Activated naive CD8-positive, alpha-beta T cell (primary cell): ENCODE measurements at regions not wholly inside any gene's neighbourhood (a gene's known extent, or its start where the extent isn't known, plus 50 kb on each side); places are given as distances from the start of the nearest gene placed in this dataset.
A peak's percentile ranks its signal among the peaks of the same experiment; 100 is the strongest.
"Not testable (repeated sequence)": the region's sequence is repeated elsewhere in the genome, so short reads cannot be mapped to it uniquely, and the experiment has no call there.

ENCODE experiments used
- H3K27ac Mint-ChIP-seq: one replicate; pipeline ENCODE4 v1.8.0; 2021; ENCODE audit warnings: mixed read lengths
- H3K27me3 Mint-ChIP-seq: one replicate; pipeline ENCODE4 v1.8.0; 2021; ENCODE audit warnings: mixed read lengths
- H3K36me3 Mint-ChIP-seq: one replicate; pipeline ENCODE4 v1.8.0; 2021; ENCODE audit warnings: mixed read lengths
- H3K4me1 Mint-ChIP-seq: one replicate; pipeline ENCODE4 v1.8.0; 2021; ENCODE audit warnings: low read depth, mixed read lengths
- H3K4me3 Mint-ChIP-seq: one replicate; pipeline ENCODE4 v1.8.0; 2021; ENCODE audit warnings: mild to moderate bottlenecking, mixed read lengths
- H3K9me3 Mint-ChIP-seq: one replicate; pipeline ENCODE4 v1.8.0; 2021; ENCODE audit warnings: low read depth, mixed read lengths

DNA sequence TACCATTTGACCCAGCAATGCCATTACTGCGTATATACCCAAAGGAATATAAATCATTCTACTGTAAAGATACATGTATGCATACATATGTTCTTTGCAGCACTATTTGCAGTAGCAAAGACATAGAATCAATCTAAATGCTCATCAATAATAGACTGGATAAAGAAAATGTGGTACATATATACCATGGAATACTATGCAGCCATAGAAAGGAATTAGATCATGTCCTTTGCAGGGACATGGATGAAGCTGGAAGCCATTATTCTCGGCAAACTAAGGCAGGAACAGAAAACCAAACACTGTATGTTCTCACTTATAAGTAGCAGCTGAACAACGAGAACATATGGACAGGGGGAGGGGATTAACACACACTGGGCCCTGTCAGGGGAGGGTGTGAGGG is 54.8 kb upstream of the ZNF30 start:
- H3K27me3 Mint-ChIP-seq, H3K4me3 Mint-ChIP-seq, H3K27ac Mint-ChIP-seq: not testable (repeated sequence)

DNA sequence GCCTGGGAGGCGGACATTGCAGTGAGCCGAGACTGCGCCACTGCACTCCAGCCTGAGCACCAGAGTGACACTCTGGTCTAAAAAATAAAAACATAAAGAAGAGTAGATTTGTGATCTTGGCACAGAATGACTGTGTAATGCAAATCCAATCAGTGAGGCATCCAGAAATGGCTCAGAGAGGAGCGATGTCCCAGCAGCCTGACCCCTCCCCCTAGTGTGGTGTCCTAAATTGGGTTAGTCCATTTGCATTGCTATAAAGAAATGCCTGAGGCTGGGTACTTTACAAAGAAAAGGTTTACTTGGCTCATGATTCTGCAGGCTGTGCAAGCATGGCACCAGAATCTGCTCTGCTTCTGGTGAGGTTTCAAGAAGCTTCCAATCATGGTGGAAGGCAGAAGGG is 59.1 kb upstream of the ZNF30 start:
- H3K4me1 Mint-ChIP-seq = no peaks in the 10 kb centered on the region
- H3K36me3 Mint-ChIP-seq = peaks cover 3% of the 10 kb centered on the region
- H3K27ac Mint-ChIP-seq = no peak overlapping the region
- no peak overlapping the region for H3K4me3 Mint-ChIP-seq
- no peaks in the 10 kb centered on the region for H3K9me3 Mint-ChIP-seq
- H3K27me3 Mint-ChIP-seq = no peaks in the 10 kb centered on the region

More for the DNA sequence above, 54.8 kb upstream of the ZNF30 start:
- H3K9me3 Mint-ChIP-seq, H3K36me3 Mint-ChIP-seq, H3K4me1 Mint-ChIP-seq: not testable (repeated sequence)

DNA sequence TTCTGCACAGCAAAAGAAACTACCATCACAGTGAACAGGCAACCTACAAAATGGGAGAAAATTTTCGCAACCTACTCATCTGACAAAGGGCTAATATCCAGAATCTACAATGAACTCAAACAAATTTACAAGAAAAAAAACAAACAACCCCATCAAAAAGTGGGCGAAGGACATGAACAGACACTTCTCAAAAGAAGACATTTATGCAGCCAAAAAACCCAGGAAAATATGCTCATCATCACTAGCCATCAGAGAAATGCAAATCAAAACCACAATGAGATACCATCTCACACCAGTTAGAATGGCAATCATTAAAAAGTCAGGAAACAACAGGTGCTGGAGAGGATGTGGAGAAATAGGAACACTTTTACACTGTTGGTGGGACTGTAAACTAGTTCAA is 61.5 kb upstream of the ZNF30 start:
- H3K36me3 Mint-ChIP-seq, H3K4me3 Mint-ChIP-seq, H3K27ac Mint-ChIP-seq, H3K9me3 Mint-ChIP-seq, H3K27me3 Mint-ChIP-seq, H3K4me1 Mint-ChIP-seq: not testable (repeated sequence)

DNA sequence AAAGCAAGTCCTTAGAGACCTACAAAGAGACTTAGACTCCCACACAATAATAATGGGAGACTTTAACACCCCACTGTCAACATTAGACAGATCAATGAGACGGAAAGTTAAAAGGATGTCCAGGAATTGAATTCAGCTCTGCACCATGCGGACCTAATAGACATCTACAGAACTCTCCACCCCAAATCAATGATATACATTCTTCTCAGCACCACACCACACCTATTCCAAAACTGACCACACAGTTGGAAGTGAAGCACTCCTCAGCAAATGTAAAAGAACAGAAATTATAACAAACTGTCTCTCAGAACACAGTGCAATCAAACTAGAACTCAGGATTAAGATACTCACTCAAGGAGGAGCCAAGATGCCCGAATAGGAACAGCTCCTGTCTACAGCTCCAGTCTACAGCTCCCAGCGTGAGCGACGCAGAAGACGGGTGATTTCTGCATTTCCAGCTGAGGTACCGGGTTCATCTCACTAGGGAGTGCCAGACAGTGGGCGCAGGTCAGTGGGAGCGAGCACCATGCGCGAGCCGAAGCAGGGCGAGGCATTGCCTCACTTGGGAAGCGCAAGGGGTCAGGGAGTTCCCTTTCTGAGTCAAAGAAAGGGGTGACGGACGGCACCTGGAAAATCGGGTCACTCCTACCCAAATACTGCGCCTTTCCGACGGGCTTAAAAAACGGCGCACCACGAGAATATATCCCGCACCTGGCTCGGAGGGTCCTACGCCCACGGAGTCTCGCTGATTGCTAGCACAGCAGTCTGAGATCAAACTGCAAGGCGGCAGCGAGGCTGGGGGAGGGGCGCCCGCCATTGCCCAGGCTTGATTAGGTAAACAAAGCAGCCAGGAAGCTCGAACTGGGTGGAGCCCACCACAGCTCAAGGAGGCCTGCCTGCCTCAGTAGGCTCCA is 66.6 kb upstream of the ZNF30 start:
- Mint-ChIP-seq H3K4me1 (peaks cover 45% of the 10 kb centered on the region), H3K27ac (peak overlapping the region; percentile 94), H3K36me3 (peaks cover 14% of the 10 kb centered on the region), H3K4me3 (peak overlapping the region; percentile 94)
- H3K27me3 Mint-ChIP-seq, H3K9me3 Mint-ChIP-seq: not testable (repeated sequence)

DNA sequence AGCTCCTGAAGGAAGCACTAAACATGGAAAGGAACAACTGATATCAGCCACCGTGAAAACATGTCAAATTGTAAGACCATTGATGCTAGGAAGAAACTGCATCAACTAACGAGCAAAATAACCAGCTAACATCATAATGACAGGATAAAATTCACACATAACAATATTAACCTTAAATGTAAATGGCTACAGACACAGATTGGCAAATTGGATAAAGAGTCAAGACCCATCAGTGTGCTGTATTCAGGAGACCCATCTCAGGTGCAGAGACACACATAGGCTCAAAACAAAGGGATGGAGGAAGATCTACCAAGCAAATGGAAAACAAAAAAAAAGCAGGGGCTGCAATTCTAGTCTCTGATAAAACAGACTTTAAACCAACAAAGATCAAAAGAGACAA is 67.4 kb upstream of the ZNF30 start:
- H3K4me1 Mint-ChIP-seq = peaks cover 45% of the 10 kb centered on the region
- H3K9me3 Mint-ChIP-seq, H3K27me3 Mint-ChIP-seq: not testable (repeated sequence)
- H3K4me3 Mint-ChIP-seq = peak overlapping the region; percentile 94
- peaks cover 14% of the 10 kb centered on the region for H3K36me3 Mint-ChIP-seq
- H3K27ac Mint-ChIP-seq = peak overlapping the region; percentile 94

DNA sequence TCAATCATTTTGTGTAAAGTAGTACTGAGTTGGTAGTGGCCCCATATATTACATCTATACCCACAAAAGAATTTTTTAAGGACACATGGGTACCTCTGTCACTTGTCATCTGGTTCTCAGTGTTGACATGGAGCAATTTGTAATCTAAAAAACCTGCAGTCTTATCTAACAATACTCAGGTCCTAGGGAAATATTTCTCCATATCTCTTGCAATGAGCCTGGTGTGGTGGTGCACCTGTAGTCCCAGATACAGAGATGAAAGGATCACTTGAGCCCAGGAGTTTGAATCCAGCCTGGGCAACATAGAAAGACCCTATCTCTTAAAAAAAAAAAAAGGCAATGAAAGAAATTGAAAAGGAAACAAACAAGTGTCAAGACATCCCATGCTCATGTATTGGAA is 70.7 kb upstream of the ZNF30 start:
- peaks cover 19% of the 10 kb centered on the region for H3K36me3 Mint-ChIP-seq
- H3K27me3 Mint-ChIP-seq = no peaks in the 10 kb centered on the region
- H3K4me1 Mint-ChIP-seq = peaks cover 63% of the 10 kb centered on the region

DNA sequence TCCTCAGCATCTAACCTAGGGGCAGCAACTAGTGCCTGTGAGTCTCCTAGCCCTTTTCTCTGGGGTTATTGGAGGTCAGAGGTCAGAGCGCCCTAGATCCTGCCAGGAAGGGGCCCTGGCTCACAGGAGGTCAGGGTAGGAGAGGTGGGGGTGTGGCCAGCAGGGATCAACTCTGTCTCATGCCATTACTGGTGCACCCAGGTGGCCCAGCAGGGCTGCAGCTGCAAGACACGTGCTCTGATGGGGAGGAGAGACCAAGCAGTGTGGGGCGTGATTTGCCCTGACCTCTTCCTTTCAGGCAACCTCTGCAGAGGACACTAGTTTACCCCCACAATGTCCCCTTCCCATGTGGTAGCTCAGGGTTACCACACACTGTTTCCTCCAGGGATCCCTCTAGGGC is 73.3 kb upstream of the ZNF30 start:
- Mint-ChIP-seq H3K4me1 (peaks cover 50% of the 10 kb centered on the region), H3K36me3 (peaks cover 26% of the 10 kb centered on the region), H3K4me3 (no peak overlapping the region), H3K9me3 (no peaks in the 10 kb centered on the region), H3K27ac (no peak overlapping the region), H3K27me3 (no peaks in the 10 kb centered on the region)

More for the DNA sequence above, 70.7 kb upstream of the ZNF30 start:
- H3K9me3 Mint-ChIP-seq = no peaks in the 10 kb centered on the region
- H3K4me3 Mint-ChIP-seq = no peak overlapping the region
- no peak overlapping the region for H3K27ac Mint-ChIP-seq

DNA sequence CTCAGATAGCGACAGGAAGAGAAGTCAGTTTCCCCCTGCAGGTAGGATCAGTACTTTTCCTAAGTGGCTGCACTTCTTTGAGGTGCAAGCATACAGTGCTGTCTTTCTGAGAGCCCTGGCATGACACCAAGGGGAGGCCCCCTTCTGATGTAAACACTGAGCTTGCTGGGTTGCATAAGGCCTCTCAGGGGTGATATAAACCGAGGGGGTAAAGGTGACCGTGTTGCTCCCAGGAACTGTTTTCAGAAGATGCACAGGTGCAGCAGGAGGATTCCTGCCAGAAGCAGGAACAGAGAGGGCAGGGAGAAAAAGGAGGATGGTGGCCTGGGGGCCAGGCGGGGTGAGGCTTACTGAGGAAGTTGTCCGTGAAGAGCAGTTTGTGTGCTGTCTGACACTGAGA is 74.0 kb upstream of the ZNF30 start:
- H3K27ac Mint-ChIP-seq = no peak overlapping the region
- H3K4me1 Mint-ChIP-seq = peaks cover 44% of the 10 kb centered on the region
- no peaks in the 10 kb centered on the region for H3K27me3 Mint-ChIP-seq
- H3K4me3 Mint-ChIP-seq = no peak overlapping the region
- no peaks in the 10 kb centered on the region for H3K9me3 Mint-ChIP-seq
- H3K36me3 Mint-ChIP-seq = peaks cover 27% of the 10 kb centered on the region

DNA sequence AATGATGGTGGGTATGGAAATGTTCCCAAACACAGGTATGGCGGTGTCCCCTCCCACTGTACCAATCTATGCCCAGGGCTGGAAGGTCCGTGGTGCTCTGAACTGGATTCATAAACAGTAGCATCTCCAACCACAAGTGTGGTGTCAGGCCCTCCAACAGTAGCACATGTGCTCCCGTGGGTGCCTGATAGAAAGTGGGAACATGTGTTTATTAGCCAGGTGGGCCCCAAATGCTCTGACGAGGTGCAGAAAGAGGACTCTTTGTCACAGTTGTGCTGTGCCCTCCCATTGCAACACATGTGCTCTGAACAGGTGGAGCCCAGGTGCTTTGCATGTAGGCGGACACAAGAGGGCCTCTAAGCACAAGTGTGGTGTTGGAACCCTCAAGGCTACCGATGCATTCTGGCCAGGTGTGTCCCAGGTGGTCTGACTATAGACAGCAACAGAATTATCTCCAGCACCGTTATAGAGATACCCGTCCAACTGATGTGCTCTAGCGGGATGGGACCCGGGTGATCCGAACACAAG is 75.4 kb upstream of the ZNF30 start:
- no peaks in the 10 kb centered on the region for H3K9me3 Mint-ChIP-seq
- H3K4me1 Mint-ChIP-seq = peaks cover 35% of the 10 kb centered on the region
- H3K27ac Mint-ChIP-seq = no peak overlapping the region
- H3K36me3 Mint-ChIP-seq = peaks cover 27% of the 10 kb centered on the region
- H3K4me3 Mint-ChIP-seq = no peak overlapping the region
- H3K27me3 Mint-ChIP-seq = no peaks in the 10 kb centered on the region

DNA sequence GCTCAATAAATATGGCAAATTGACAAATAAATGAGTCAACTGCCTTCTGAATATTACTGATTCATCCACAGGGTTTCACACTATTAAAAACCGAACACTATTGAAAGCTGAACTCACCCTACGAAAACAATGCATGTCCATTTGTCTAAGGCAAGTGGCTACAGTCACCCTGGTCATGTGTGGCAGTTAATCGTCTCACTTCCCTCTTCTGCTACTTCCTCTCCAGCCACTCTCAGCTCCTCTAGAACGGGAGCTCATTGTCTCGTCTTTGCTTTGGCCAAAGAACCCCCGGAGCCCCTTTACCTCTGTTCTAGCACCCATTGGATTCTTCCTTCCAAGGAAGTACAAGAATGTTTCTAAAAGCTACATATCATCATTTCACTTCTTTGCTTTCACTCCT is 74.4 kb upstream of the ZNF599 start:
- Mint-ChIP-seq H3K27me3 (no peaks in the 10 kb centered on the region), H3K36me3 (peaks cover 16% of the 10 kb centered on the region), H3K4me1 (peaks cover 7% of the 10 kb centered on the region), H3K9me3 (no peaks in the 10 kb centered on the region), H3K27ac (no peak overlapping the region), H3K4me3 (no peak overlapping the region)

DNA sequence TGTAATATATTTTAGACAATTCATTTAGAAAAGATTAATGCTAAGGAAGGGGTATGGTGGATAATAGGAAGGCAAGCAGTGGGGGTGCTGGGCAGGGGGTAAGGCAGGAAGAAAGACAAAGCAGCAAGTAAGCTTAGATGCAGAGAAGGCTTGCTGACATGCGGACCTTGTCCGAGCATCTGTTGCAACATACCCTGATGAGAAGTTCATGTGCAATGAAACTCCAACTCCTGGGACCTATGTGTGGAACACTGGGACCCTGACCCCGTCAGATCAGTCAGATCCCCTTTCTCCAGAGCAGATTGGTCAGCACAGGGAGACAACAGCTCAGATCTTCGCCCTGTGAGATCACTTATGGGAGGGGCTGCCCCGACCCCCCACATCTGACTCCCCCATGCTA is 71.3 kb upstream of the ZNF599 start:
- no peaks in the 10 kb centered on the region for H3K9me3 Mint-ChIP-seq
- H3K36me3 Mint-ChIP-seq = peaks cover 11% of the 10 kb centered on the region
- H3K4me3 Mint-ChIP-seq = no peak overlapping the region
- no peaks in the 10 kb centered on the region for H3K27me3 Mint-ChIP-seq
- H3K27ac Mint-ChIP-seq = no peak overlapping the region
- peaks cover 3% of the 10 kb centered on the region for H3K4me1 Mint-ChIP-seq

DNA sequence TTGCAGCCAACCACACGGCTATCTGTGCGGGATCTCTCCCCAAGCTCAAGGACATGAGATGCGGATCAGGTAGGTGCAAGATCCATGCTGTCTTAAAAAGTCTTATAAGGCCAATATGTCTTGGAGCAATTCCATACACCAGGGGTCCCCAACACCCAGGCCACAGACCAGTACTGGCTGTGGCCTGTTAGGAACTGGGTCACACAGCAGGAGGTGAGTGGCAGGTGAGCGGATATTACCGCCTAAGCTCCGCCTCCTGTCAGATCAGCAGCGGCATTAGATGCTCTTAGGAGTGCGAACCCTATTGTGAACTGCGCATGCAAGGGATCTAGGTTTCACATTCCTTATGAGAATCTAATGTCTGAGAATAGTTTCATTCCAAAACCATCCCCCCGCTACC is 68.8 kb upstream of the ZNF599 start:
- H3K4me1 Mint-ChIP-seq = peaks cover 19% of the 10 kb centered on the region
- H3K4me3 Mint-ChIP-seq = no peak overlapping the region
- H3K27ac Mint-ChIP-seq = no peak overlapping the region
- no peaks in the 10 kb centered on the region for H3K27me3 Mint-ChIP-seq
- H3K36me3 Mint-ChIP-seq = no peaks in the 10 kb centered on the region
- no peaks in the 10 kb centered on the region for H3K9me3 Mint-ChIP-seq

DNA sequence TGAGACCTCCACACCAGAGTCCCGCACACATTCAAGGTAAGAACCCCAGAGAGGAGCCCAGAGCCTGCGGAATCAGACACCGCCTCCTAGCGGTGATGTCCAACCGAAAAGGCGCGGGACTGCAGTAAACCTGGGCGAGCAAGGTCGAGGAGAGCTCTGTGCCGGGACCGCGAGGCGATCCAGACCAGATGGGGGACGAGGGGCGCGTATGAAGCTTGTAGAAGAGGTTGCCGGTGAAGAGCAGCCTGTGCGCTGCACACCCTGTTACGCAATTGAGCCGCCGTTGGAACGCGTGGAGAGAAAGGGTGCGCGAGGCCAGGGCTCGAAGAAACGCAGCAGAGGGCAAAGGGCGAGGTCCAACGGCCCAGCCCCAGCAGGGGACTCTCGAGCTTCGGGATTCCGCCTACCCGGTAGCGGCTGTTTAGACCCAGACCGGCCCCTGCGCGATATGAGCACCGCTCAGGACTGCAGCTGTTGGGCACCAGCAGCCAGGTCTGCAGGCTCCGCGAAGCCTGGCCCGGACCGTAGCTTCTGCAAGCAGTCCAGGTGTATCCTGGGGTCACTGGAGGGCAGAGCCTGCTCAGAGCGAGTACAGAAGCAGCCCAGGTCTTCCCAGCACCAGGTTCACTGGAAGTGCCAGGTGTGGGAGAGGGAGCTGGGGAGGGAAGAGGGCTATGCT is 65.9 kb upstream of the ZNF599 start:
- H3K4me3 Mint-ChIP-seq = peak overlapping the region; percentile 40
- H3K36me3 Mint-ChIP-seq = no peaks in the 10 kb centered on the region
- no peaks in the 10 kb centered on the region for H3K9me3 Mint-ChIP-seq
- H3K27ac Mint-ChIP-seq = no peak overlapping the region
- H3K4me1 Mint-ChIP-seq = peaks cover 19% of the 10 kb centered on the region
- H3K27me3 Mint-ChIP-seq = no peaks in the 10 kb centered on the region

DNA sequence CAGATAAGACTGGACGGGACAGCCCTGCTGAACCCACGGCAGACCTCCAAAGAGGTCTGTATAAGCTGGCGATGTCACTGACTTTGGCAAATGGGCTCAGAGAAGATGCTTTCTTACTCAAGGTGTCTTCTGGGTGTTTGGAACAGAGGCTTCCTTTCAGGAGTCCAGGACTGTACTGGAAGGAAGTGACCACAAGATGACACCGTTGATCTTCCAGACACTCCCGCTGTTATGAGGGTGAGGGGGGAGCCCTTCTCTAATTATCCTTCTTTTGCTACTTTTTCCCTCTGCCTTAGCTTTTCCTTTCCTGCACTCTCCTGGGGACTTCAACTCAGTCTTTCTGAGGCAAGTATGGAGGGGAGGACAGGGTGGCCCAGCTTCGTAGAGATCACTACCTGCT is 65.2 kb upstream of the ZNF599 start:
- Mint-ChIP-seq H3K9me3 (no peaks in the 10 kb centered on the region), H3K4me1 (peaks cover 19% of the 10 kb centered on the region), H3K36me3 (no peaks in the 10 kb centered on the region), H3K27ac (no peak overlapping the region), H3K27me3 (no peaks in the 10 kb centered on the region), H3K4me3 (peak overlapping the region; percentile 40)

DNA sequence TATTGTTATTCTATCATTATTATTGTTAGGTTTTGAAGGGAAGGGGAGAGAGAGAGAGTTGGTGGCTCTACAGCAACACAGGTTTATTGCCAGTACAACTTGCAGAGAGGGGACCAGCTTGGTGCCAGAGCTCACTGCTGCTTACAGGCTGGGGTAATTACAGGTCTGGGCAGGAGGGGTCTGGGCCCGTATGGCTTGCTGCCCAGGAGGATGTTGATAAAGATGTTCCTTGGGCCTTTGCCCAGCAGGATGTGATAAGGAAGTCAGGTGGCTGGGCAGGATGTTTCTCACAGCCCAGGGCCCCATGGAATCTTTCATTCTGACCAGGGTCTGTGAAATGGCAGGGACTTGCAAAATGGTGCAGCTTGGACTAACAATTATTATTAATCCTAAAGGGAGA is 64.2 kb upstream of the ZNF599 start:
- no peak overlapping the region for H3K27ac Mint-ChIP-seq
- H3K36me3 Mint-ChIP-seq = no peaks in the 10 kb centered on the region
- H3K9me3 Mint-ChIP-seq = no peaks in the 10 kb centered on the region
- H3K27me3 Mint-ChIP-seq = no peaks in the 10 kb centered on the region
- H3K4me1 Mint-ChIP-seq = peaks cover 19% of the 10 kb centered on the region
- no peak overlapping the region for H3K4me3 Mint-ChIP-seq
